Parathyroid adenoma (tissue), 2 donors: ENCODE measurements at regions not wholly inside any gene's neighbourhood (a gene's known extent, or its start where the extent isn't known, plus 50 kb on each side); places are given as distances from the start of the nearest gene placed in this dataset.

ENCODE experiments used
- H2AFZ ChIP-seq: fragments of 300-600 bp; sonication (generic); one replicate; pipeline ENCODE4 v1.7.0; 2017; ENCODE audit warnings: antibody characterized with exemption, mild to moderate bottlenecking
- H3K27ac ChIP-seq: fragments of 300-600 bp; sonication (generic); one replicate; pipeline ENCODE4 v1.7.0; 2017
- H3K27me3 ChIP-seq: fragments of 300-600 bp; sonication (generic); one replicate; pipeline ENCODE4 v1.7.0; 2017; ENCODE audit warnings: low read length; ENCODE audit not compliant: control insufficient read depth, insufficient read depth
- H3K36me3 ChIP-seq: fragments of 300-600 bp; sonication (generic); one replicate; pipeline ENCODE4 v1.7.0; 2017; ENCODE audit warnings: low read length; ENCODE audit not compliant: control insufficient read depth, insufficient read depth
- H3K4me1 ChIP-seq: fragments of 300-600 bp; sonication (generic); one replicate; pipeline ENCODE4 v1.7.0; 2017; ENCODE audit warnings: control low read depth
- H3K4me2 ChIP-seq: fragments of 300-600 bp; sonication (generic); one replicate; pipeline ENCODE4 v1.7.0; 2017; ENCODE audit warnings: low read length
- H3K4me3 ChIP-seq: fragments of 300-600 bp; sonication (generic); one replicate; pipeline ENCODE4 v1.7.0; 2017; ENCODE audit warnings: low read depth, low read length
- H3K79me2 ChIP-seq: fragments of 300-600 bp; sonication (generic); one replicate; pipeline ENCODE4 v1.7.0; 2017; ENCODE audit warnings: control low read depth
- H3K9ac ChIP-seq: fragments of 300-600 bp; sonication (generic); one replicate; pipeline ENCODE4 v1.7.0; 2017; ENCODE audit warnings: mild to moderate bottlenecking
- H3K9me3 ChIP-seq: fragments of 300-600 bp; sonication (generic); one replicate; pipeline ENCODE4 v1.7.0; 2017; ENCODE audit warnings: low read length; ENCODE audit not compliant: control insufficient read depth
- TF ChIP-seq, protein P1 (sequence below): fragments of 300-600 bp; sonication (generic); IDR thresholded peaks from one replicate; pipeline ENCODE4 v1.7.0; 2017; ENCODE audit warnings: antibody characterized with exemption, mild to moderate bottlenecking
- donor health status: primary hyperparathyroidism.

DNA sequence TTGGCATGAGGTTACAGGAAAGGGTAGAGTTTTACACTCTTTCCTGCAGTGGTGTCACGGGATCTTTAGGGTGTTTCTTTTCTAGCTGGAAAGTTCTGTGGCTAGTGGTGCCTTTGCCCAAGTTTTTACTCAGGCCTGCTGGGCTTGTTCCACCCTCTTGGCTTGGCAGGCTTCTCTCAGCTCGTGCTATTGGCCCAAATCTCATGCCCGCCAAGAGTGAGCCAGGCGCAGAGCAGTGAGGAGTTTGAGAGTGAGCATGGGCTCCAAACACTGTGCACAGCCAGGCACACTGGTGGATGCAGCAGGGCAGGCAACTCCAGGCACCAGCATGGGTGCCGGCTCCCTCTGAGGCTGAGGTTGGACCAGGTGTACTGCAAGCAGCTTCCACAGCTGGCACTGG, 206.5 kb downstream of the SAMD5 start:
- H3K4me2 ChIP-seq, result no peak overlapping the region
- no peak overlapping the region for H2AFZ ChIP-seq
- TF ChIP-seq, protein P1, sequence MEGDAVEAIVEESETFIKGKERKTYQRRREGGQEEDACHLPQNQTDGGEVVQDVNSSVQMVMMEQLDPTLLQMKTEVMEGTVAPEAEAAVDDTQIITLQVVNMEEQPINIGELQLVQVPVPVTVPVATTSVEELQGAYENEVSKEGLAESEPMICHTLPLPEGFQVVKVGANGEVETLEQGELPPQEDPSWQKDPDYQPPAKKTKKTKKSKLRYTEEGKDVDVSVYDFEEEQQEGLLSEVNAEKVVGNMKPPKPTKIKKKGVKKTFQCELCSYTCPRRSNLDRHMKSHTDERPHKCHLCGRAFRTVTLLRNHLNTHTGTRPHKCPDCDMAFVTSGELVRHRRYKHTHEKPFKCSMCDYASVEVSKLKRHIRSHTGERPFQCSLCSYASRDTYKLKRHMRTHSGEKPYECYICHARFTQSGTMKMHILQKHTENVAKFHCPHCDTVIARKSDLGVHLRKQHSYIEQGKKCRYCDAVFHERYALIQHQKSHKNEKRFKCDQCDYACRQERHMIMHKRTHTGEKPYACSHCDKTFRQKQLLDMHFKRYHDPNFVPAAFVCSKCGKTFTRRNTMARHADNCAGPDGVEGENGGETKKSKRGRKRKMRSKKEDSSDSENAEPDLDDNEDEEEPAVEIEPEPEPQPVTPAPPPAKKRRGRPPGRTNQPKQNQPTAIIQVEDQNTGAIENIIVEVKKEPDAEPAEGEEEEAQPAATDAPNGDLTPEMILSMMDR, result no peak
- no peak overlapping the region for H3K4me3 ChIP-seq
- H3K4me1 ChIP-seq, result no peaks in the 10 kb centered on the region
- H3K36me3 ChIP-seq, result no peaks in the 10 kb centered on the region
- H3K27me3 ChIP-seq, result no peaks in the 10 kb centered on the region
- H3K9ac ChIP-seq, result no peak overlapping the region
- no peaks in the 10 kb centered on the region for H3K79me2 ChIP-seq
- no peak overlapping the region for H3K27ac ChIP-seq
- no peaks in the 10 kb centered on the region for H3K9me3 ChIP-seq

DNA sequence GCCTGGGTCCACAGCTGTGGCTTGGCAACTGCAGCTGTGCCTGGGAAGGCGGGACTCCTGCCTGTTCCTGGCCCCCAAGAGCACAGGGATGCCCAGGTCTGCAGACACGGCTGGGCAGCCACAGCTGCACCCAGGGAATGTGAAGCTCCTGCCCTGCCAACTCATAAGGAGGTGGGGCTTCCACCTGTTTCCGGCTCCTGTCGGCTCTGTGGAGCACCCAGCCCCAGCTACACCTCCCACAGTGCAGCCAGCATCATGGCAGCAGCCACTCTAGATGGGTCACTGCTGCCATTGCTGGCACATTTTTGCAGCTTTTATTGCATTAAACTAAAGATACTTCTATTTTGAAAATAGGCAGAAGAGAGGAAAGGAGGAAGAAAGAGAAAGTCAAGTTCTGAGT, 207.9 kb downstream of the SAMD5 start:
- Histone ChIP-seq H3K9me3 (no peaks in the 10 kb centered on the region), H3K4me3 (no peak overlapping the region), H3K27ac (no peak overlapping the region), H3K4me1 (no peaks in the 10 kb centered on the region), H3K4me2 (no peak overlapping the region), H2AFZ (no peak overlapping the region), H3K27me3 (no peaks in the 10 kb centered on the region), H3K79me2 (no peaks in the 10 kb centered on the region), H3K9ac (no peak overlapping the region), H3K36me3 (no peaks in the 10 kb centered on the region)
- TF ChIP-seq, protein P1, result no peak

DNA sequence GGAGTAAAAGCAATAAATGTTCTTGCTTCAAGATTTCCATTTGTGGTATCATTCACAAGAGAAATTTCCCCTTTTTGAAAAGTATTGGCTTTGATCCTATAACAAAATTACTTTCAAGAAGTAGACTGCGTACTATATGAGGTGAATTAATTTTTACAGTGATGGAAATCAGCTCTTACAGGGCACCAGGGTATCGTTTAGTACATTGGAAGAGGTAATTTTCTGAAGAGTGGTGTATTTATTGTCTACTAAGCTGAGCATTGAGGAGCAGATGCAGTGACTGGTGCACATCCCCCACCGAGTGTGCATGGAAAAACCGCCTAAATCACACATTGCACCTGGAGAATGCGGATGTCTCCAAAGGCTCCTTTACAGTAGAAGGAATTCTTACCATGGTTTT, 209.5 kb downstream of the SAMD5 start:
- no peaks in the 10 kb centered on the region for H3K36me3 ChIP-seq
- H3K27me3 ChIP-seq, result no peaks in the 10 kb centered on the region
- no peaks in the 10 kb centered on the region for H3K9me3 ChIP-seq
- H3K27ac ChIP-seq, result no peak overlapping the region
- TF ChIP-seq, protein P1, result no peak
- H3K9ac ChIP-seq, result no peak overlapping the region
- H2AFZ ChIP-seq, result no peak overlapping the region
- no peak overlapping the region for H3K4me2 ChIP-seq
- H3K79me2 ChIP-seq, result no peaks in the 10 kb centered on the region
- H3K4me1 ChIP-seq, result no peaks in the 10 kb centered on the region
- H3K4me3 ChIP-seq, result no peak overlapping the region

DNA sequence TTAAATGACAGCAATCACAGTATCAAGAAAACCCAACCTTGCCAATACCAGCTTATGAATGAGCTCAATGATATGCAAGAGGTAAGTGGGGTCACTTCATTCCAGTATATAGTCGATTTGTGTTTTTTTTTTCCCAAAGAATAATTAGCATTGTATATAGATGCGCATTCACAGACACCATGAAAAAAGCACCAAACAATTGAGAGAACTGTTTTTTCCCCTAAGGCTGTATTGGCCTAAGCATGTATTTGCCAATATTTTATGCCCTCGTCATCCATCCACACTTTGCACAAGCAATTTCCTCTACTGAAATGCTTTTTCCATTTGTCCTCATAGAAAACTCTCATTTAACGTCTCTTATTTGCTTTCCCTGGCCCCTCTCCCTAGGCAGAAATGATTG, 213.7 kb downstream of the SAMD5 start:
- no peaks in the 10 kb centered on the region for H3K27me3 ChIP-seq
- no peak overlapping the region for H2AFZ ChIP-seq
- peaks cover 3% of the 10 kb centered on the region for H3K9me3 ChIP-seq
- H3K79me2 ChIP-seq, result no peaks in the 10 kb centered on the region
- H3K4me2 ChIP-seq, result no peak overlapping the region
- no peaks in the 10 kb centered on the region for H3K36me3 ChIP-seq
- no peak overlapping the region for H3K4me3 ChIP-seq
- H3K9ac ChIP-seq, result no peak overlapping the region
- no peak overlapping the region for H3K27ac ChIP-seq
- TF ChIP-seq, protein P1, result no peak
- H3K4me1 ChIP-seq, result no peaks in the 10 kb centered on the region

DNA sequence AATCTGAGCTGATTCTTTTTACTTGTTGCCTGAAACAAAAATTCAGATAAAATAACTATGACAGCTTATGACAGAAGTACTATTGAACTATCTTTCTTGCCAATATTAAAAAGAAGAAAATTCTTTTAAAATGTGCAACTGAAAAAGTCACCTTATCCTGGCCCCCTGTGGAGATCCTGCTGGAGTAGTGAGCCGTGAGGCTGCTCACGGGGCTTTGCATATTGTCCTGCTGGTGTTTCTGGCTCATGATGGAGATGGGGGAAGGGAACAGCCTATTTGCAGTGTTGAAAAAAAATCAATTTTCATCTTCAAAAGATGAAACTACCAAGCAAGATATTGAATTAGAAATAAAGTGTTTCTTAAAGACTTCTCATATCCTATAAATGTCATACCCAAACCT, 216.0 kb downstream of the SAMD5 start:
- H3K9me3 ChIP-seq, result peaks cover 3% of the 10 kb centered on the region
- no peak overlapping the region for H3K27ac ChIP-seq
- no peaks in the 10 kb centered on the region for H3K36me3 ChIP-seq
- H3K4me1 ChIP-seq, result no peaks in the 10 kb centered on the region
- no peaks in the 10 kb centered on the region for H3K79me2 ChIP-seq
- H3K4me2 ChIP-seq, result no peak overlapping the region
- no peak overlapping the region for H2AFZ ChIP-seq
- TF ChIP-seq, protein P1, result no peak
- H3K27me3 ChIP-seq, result no peaks in the 10 kb centered on the region
- no peak overlapping the region for H3K4me3 ChIP-seq
- no peak overlapping the region for H3K9ac ChIP-seq
